Colon (tissue), 2 donors: ENCODE measurements at regions not wholly inside any gene's neighbourhood (a gene's known extent, or its start where the extent isn't known, plus 50 kb on each side); places are given as distances from the start of the nearest gene placed in this dataset.
"Not testable (repeated sequence)": the region's sequence is repeated elsewhere in the genome, so short reads cannot be mapped to it uniquely, and the experiment has no call there.

Experiments used
- FAIRE-seq: peaks from 2 replicates; lab custom pipeline; 2012; peaks lifted over from hg19 to GRCh38; lab: Jason Lieb, UNC
- donor health status: control.
- donor health status: control.

GRCh38 chr2:181737302-181737701 lies 57.0 kb upstream of the NEUROD1 start:
- FAIRE-seq: not testable (repeated sequence)

- no peak for FAIRE-seq
Observed at GRCh38 chr2:181738074-181738473, 57.8 kb upstream of the NEUROD1 start.

GRCh38 chr2:181738563-181738962 lies 58.2 kb upstream of the NEUROD1 start:
- no peak for FAIRE-seq

GRCh38 chr2:181741756-181742155 lies 61.4 kb upstream of the NEUROD1 start:
- no peak for FAIRE-seq

- no peak for FAIRE-seq
Observed at GRCh38 chr2:181742361-181742760, 62.0 kb upstream of the NEUROD1 start.

- no peak for FAIRE-seq
Observed at GRCh38 chr2:181742922-181743722, 62.8 kb upstream of the NEUROD1 start.

GRCh38 chr2:181743723-181744031 lies 63.4 kb upstream of the NEUROD1 start:
- no peak for FAIRE-seq

GRCh38 chr2:181745796-181746540 lies 65.7 kb upstream of the NEUROD1 start:
- FAIRE-seq: no peak

GRCh38 chr2:181746844-181747243 lies 66.5 kb upstream of the NEUROD1 start:
- FAIRE-seq: no peak

GRCh38 chr2:181750305-181750704 lies 70.0 kb upstream of the NEUROD1 start:
- no peak for FAIRE-seq

- FAIRE-seq: no peak
Observed at GRCh38 chr2:181751266-181752030, 71.1 kb upstream of the NEUROD1 start.

GRCh38 chr2:181752301-181752700 lies 72.0 kb upstream of the NEUROD1 start:
- FAIRE-seq: no peak

GRCh38 chr2:181753686-181754085 lies 73.4 kb upstream of the NEUROD1 start:
- no peak for FAIRE-seq

GRCh38 chr2:181754105-181754504 lies 73.8 kb upstream of the NEUROD1 start:
- FAIRE-seq: no peak

- FAIRE-seq: no peak
Observed at GRCh38 chr2:181755181-181755580, 74.9 kb upstream of the NEUROD1 start.

GRCh38 chr2:181760521-181760920 lies 80.2 kb upstream of the NEUROD1 start:
- FAIRE-seq: no peak

- FAIRE-seq: no peak
Observed at GRCh38 chr2:181761175-181761574, 80.9 kb upstream of the NEUROD1 start.

- FAIRE-seq: no peak
Observed at GRCh38 chr2:181762000-181762399, 81.7 kb upstream of the NEUROD1 start.

- no peak for FAIRE-seq
Observed at GRCh38 chr2:181762848-181763247, 82.5 kb upstream of the NEUROD1 start.

- no peak for FAIRE-seq
Observed at GRCh38 chr2:181763423-181763822, 83.1 kb upstream of the NEUROD1 start.

GRCh38 chr2:181764095-181764963 lies 84.0 kb upstream of the NEUROD1 start:
- FAIRE-seq: no peak

GRCh38 chr2:181766129-181766528 lies 85.8 kb upstream of the NEUROD1 start:
- FAIRE-seq: no peak
